SU-DHL-6 (cell line): ENCODE measurements at regions not wholly inside any gene's neighbourhood (a gene's known extent, or its start where the extent isn't known, plus 50 kb on each side); places are given as distances from the start of the nearest gene placed in this dataset.

Experiments
- CTCF ChIP-seq: fragments of 200-600 bp; sonication (generic); IDR thresholded peaks from one replicate; pipeline ENCODE4 v1.5.1; 2017; ENCODE audit warnings: antibody characterized with exemption, mild to moderate bottlenecking, low read length, moderate library complexity; ENCODE audit not compliant: insufficient read depth, poor library complexity, severe bottlenecking
- EZH2phosphoT487 ChIP-seq: fragments of 200-600 bp; sonication (generic), shearing (Covaris generic); conservative IDR thresholded peaks from 2 replicates; pipeline ENCODE4 v1.6.1; 2018; ENCODE audit warnings: mild to moderate bottlenecking, antibody characterized with exemption, low read length, moderate library complexity, mixed read lengths

DNA sequence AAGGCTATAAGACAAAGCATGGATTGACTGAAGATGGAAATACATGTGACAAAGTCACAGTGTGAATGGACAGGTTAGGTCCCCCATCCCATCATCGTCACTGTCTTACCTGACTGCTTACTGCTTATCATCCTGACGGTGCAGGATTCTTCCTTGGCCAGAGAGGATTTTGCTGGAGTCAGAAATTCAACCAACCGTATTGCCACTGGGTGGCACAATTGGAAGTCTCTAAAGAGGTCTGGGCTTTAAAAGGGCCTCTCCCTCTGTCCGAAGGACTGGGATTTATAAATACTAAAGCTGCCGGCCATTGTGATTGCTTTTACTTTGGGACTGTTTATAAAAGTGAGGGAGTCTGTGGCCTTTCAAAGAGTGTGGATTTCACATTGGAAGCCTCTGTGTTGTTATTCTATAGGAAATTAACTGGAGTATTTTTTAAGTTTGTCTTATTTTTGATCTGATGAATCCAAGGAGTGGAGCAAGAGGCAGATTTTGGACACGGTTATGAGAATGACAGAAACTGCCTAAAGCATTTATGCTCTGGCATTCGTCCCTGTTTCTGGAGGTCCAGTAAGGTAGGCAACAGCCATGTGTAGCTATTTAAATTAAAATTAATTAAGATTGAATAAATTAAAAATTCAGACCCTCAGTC lies 113.3 kb upstream of the CREB5 start:
- TF ChIP-seq CTCF = no peak
- TF ChIP-seq EZH2phosphoT487 = no peak
